IMR-90 (cell line): ENCODE measurements at regions not wholly inside any gene's neighbourhood (a gene's known extent, or its start where the extent isn't known, plus 50 kb on each side); places are given as distances from the start of the nearest gene placed in this dataset.

Source experiments
- ATAC-seq: fragments of 200-7000 bp; cut with Tn5 transposase; 2 replicates; pipeline ENCODE4 v1.9.1; 2020; ENCODE audit warnings: low read depth, mild to moderate bottlenecking, moderate library complexity
- BruUV-seq: library from RNA; stranded (reverse); fragments of 400-500 nt; replicated peaks from 2 replicates; lab custom pipeline; 2021; lab: Mats Ljungman, UMichigan
- CTCF ChIA-PET: fragments of 300-600 bp; formaldehyde crosslinking; extraction: SDS; loops from one replicate; lab custom pipeline; 2021; ENCODE audit warnings: antibody characterized with exemption; lab: Yijun Ruan, JAX
- POLR2A ChIA-PET: fragments of 300-600 bp; sonication (Branson Sonifier 250); formaldehyde crosslinking; loops from one replicate; lab custom pipeline; 2022; ENCODE audit warnings: antibody characterized with exemption; ENCODE audit not compliant: unreplicated experiment; lab: Charles Lee
- DNase-seq: peaks from one replicate; pipeline ENCODE4 v3.0.0; 2013
- H2AFZ ChIP-seq: replicated peaks from 2 replicates; pipeline ENCODE3; 2013; ENCODE audit warnings: low read length, mild to moderate bottlenecking; ENCODE audit not compliant: poor library complexity
- H2AK5ac ChIP-seq: 2 replicates; pipeline ENCODE4 v1.6.1; 2013; ENCODE audit warnings: low read depth, low read length, inconsistent platforms
- H2AK9ac ChIP-seq: replicated peaks from 2 replicates; pipeline ENCODE3; 2013; ENCODE audit warnings: mild to moderate bottlenecking, low read depth, low read length, moderate library complexity; ENCODE audit not compliant: poor library complexity
- H2BK120ac ChIP-seq: 2 replicates; pipeline ENCODE4 v1.6.1; 2013; ENCODE audit warnings: low read depth, low read length, inconsistent platforms
- H2BK15ac ChIP-seq: 3 replicates; pipeline ENCODE4 v1.6.1; 2013; ENCODE audit warnings: low read depth, low read length, inconsistent platforms
- H2BK20ac ChIP-seq: 2 replicates; pipeline ENCODE4 v1.6.1; 2013; ENCODE audit warnings: low read depth, mild to moderate bottlenecking, inconsistent platforms, low read length, moderate library complexity
- H2BK5ac ChIP-seq: 2 replicates; pipeline ENCODE4 v1.6.1; 2013; ENCODE audit warnings: mild to moderate bottlenecking, low read depth, low read length, inconsistent platforms; ENCODE audit not compliant: poor library complexity, severe bottlenecking
- H3K14ac ChIP-seq: replicated peaks from 2 replicates; pipeline ENCODE4 v1.6.1; 2013; ENCODE audit warnings: low read depth, low read length, inconsistent platforms
- H3K18ac ChIP-seq: 2 replicates; pipeline ENCODE4 v1.6.1; 2013; ENCODE audit warnings: low read depth, low read length, control low read depth
- H3K23ac ChIP-seq: 2 replicates; pipeline ENCODE4 v1.6.1; 2013; ENCODE audit warnings: low read depth, low read length, inconsistent platforms
- H3K27ac ChIP-seq: 2 replicates; pipeline ENCODE4 v1.5.1; 2013; ENCODE audit warnings: mild to moderate bottlenecking, control low read depth, low read length; ENCODE audit not compliant: insufficient read depth
- H3K27me3 ChIP-seq: 2 replicates; pipeline ENCODE4 v1.6.1; 2013; ENCODE audit warnings: low read length; ENCODE audit not compliant: control insufficient read depth, insufficient read depth
- H3K36me3 ChIP-seq: 2 replicates; pipeline ENCODE4 v1.6.1; 2013; ENCODE audit warnings: low read length, mixed read lengths; ENCODE audit not compliant: control insufficient read depth, insufficient read depth
- H3K4ac ChIP-seq: 2 replicates; pipeline ENCODE4 v1.6.1; 2013; ENCODE audit warnings: low read depth, low read length, inconsistent platforms
- H3K4me1 ChIP-seq: 2 replicates; pipeline ENCODE4 v1.6.1; 2013; ENCODE audit warnings: low read length, mixed read lengths; ENCODE audit not compliant: control insufficient read depth, insufficient read depth
- H3K4me2 ChIP-seq: 2 replicates; pipeline ENCODE4 v1.6.1; 2013; ENCODE audit warnings: low read depth, mild to moderate bottlenecking, control low read depth, low read length, moderate library complexity
- H3K4me3 ChIP-seq: 2 replicates; pipeline ENCODE4 v1.5.1; 2013; ENCODE audit warnings: low read depth, mild to moderate bottlenecking, control low read depth, low read length, moderate library complexity; ENCODE audit not compliant: insufficient read depth
- H3K56ac ChIP-seq: 2 replicates; pipeline ENCODE4 v1.6.1; 2013; ENCODE audit warnings: low read length, inconsistent platforms; ENCODE audit not compliant: insufficient read depth; ENCODE audit errors: extremely low read depth
- H3K79me1 ChIP-seq, 2 experiments: 2 replicates each; pipeline ENCODE4 v1.6.1; 2013; ENCODE audit warnings: low read length in 2 of 2, inconsistent platforms in 1 of 2, low read depth in 1 of 2
- H3K9ac ChIP-seq: 2 replicates; pipeline ENCODE4 v1.6.1; 2013; ENCODE audit warnings: low read depth, low read length, control low read depth
- H3K9me1 ChIP-seq: 2 replicates; pipeline ENCODE4 v1.6.1; 2013; ENCODE audit warnings: low read length, inconsistent platforms; ENCODE audit not compliant: insufficient read depth
- H3K9me3 ChIP-seq: 2 replicates; pipeline ENCODE4 v1.6.1; 2013; ENCODE audit warnings: low read length; ENCODE audit not compliant: control insufficient read depth, insufficient read depth
- H4K20me1 ChIP-seq: 2 replicates; pipeline ENCODE4 v1.6.1; 2013; ENCODE audit warnings: low read length, inconsistent platforms; ENCODE audit not compliant: insufficient read depth
- H4K5ac ChIP-seq: 2 replicates; pipeline ENCODE4 v1.6.1; 2013; ENCODE audit warnings: mild to moderate bottlenecking, low read depth, low read length, control low read depth
- H4K8ac ChIP-seq, 2 experiments: 2 replicates each; pipeline ENCODE4 v1.6.1; 2013; ENCODE audit warnings: low read depth in 2 of 2, low read length in 2 of 2, control low read depth in 1 of 2, inconsistent platforms in 1 of 2
- H4K91ac ChIP-seq: 2 replicates; pipeline ENCODE4 v1.6.1; 2013; ENCODE audit warnings: low read depth, low read length, inconsistent platforms; ENCODE audit not compliant: insufficient read depth
- BHLHE40 ChIP-seq: fragments of 150-350 bp; IDR thresholded peaks from 2 replicates; pipeline ENCODE4 v1.6.1; 2016; ENCODE audit warnings: mild to moderate bottlenecking, low read depth, low read length
- CEBPB ChIP-seq: IDR thresholded peaks from 2 replicates; pipeline ENCODE4 v1.6.1; 2012; ENCODE audit warnings: low read depth, low read length, improper control_type of control experiment
- CHD1 ChIP-seq: IDR thresholded peaks from 2 replicates; pipeline ENCODE4 v1.6.1; 2012; ENCODE audit warnings: low read depth, low read length, improper control_type of control experiment
- FOS ChIP-seq: fragments of 150-350 bp; IDR thresholded peaks from 2 replicates; pipeline ENCODE4 v1.6.1; 2016; ENCODE audit warnings: low read depth, low read length
- MAFK ChIP-seq: IDR thresholded peaks from 2 replicates; pipeline ENCODE4 v1.6.1; 2012; ENCODE audit warnings: low read depth, low read length, improper control_type of control experiment
- MAZ ChIP-seq: IDR thresholded peaks from 2 replicates; pipeline ENCODE4 v1.6.1; 2012; ENCODE audit warnings: low read depth, mild to moderate bottlenecking, low read length, improper control_type of control experiment, moderate library complexity, borderline replicate concordance
- MXI1 ChIP-seq: IDR thresholded peaks from 2 replicates; pipeline ENCODE4 v1.6.1; 2012; ENCODE audit warnings: low read depth, mild to moderate bottlenecking, low read length, moderate library complexity, borderline replicate concordance
- NFE2L2 ChIP-seq: fragments of 150-350 bp; IDR thresholded peaks from 2 replicates; pipeline ENCODE4 v1.6.1; 2016; ENCODE audit warnings: low read depth, mild to moderate bottlenecking, low read length
- POLR2A ChIP-seq: IDR thresholded peaks from 2 replicates; pipeline ENCODE4 v1.6.1; 2012; ENCODE audit warnings: mild to moderate bottlenecking, low read depth, low read length
- RAD21 ChIP-seq: IDR thresholded peaks from 2 replicates; pipeline ENCODE4 v1.6.1; 2012; ENCODE audit warnings: low read length, improper control_type of control experiment
- RCOR1 ChIP-seq: IDR thresholded peaks from 2 replicates; pipeline ENCODE4 v1.6.1; 2012; ENCODE audit warnings: mild to moderate bottlenecking, low read length, improper control_type of control experiment; ENCODE audit not compliant: insufficient replicate concordance
- RFX5 ChIP-seq: IDR thresholded peaks from 2 replicates; pipeline ENCODE4 v1.8.0; 2012; ENCODE audit warnings: low read depth, mild to moderate bottlenecking, low read length, moderate library complexity
- SMC3 ChIP-seq: fragments of 150-350 bp; IDR thresholded peaks from 2 replicates; pipeline ENCODE4 v1.6.1; 2016; ENCODE audit warnings: low read depth, mild to moderate bottlenecking, antibody characterized with exemption, low read length, moderate library complexity
- WGBS, 2 experiments: methylation state at CpG; one replicate each; pipeline versions ENCODE4 v1.1.5 to v1.1.7; 2013; ENCODE audit warnings: missing lambda C conversion rate in 2 of 2; ENCODE audit not compliant: insufficient read length in 1 of 2; ENCODE audit errors: extremely low coverage in 2 of 2; 5-methylcytosine and 5-hydroxymethylcytosine counted together
- dilution Hi-C: fragments of 300-500 bp; cut with HindIII; formaldehyde crosslinking; loops from one replicate; pipeline ENCODE4 v1.14.3; 2018; ENCODE audit warnings: low sequenced_read_pairs; ENCODE audit not compliant: unreplicated experiment
- in situ Hi-C: fragments of 300-500 bp; cut with MboI; formaldehyde crosslinking; loops from 3 replicates; pipeline ENCODE4 v1.14.3; 2019; ENCODE audit warnings: low sequenced_read_pairs, inconsistent platforms, mixed read lengths
- intact Hi-C: fragments of 100-400 bp; cut with micrococcal nuclease; formaldehyde crosslinking; loops from 2 replicates; pipeline ENCODE4 v1.10.0; 2022
- TF ChIP-seq, protein P1 (sequence below): fragments of 150-350 bp; IDR thresholded peaks from 2 replicates; pipeline ENCODE4 v1.6.1; 2016; ENCODE audit warnings: low read depth, mild to moderate bottlenecking, low read length, moderate library complexity, borderline replicate concordance
- TF ChIP-seq, protein P2 (sequence below): fragments of 150-350 bp; IDR thresholded peaks from 2 replicates; pipeline ENCODE4 v1.6.1; 2017; ENCODE audit warnings: mild to moderate bottlenecking, antibody characterized with exemption, low read length, low read depth
- TF ChIP-seq, protein P3 (sequence below): conservative IDR thresholded peaks from 2 replicates; pipeline ENCODE4 v1.5.1; 2012; ENCODE audit warnings: mild to moderate bottlenecking, low read depth, low read length, improper control_type of control experiment

DNA sequence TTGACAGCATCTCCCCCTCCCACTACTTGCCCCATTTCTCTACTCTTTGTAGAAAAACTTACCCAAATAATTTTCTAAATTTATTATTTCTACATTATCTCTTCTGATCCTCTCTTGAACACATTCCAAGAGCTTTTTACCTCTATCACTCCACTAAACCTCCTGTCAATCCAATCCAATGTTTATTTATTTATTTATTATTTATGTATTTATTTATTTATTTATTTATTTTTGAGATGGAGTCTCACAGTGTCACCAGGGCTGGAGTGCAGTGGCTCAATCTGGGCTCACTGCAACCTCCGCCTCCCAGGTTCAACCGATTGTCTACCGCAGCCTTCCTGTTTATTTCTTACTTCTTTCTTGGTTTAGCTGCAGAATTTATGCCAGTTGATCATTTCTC lies 178.5 kb upstream of the GAS1 start:
- H3K4me3 ChIP-seq: no peak overlapping the region
- no peak overlapping the region; the same call in 1 of the 2 replicates for H3K56ac ChIP-seq
- no peak overlapping the region for H3K4me2 ChIP-seq
- no peaks in the 10 kb centered on the region for H3K79me1 ChIP-seq
- peaks cover 2% of the 10 kb centered on the region; the same call in 1 of the 2 replicates for H3K4me1 ChIP-seq
- no peak overlapping the region for H3K18ac ChIP-seq
- dilution Hi-C loops (no loop called here), intact Hi-C loops (no loop called here), in situ Hi-C loops (no loop called here)
- no peak overlapping the region for H4K5ac ChIP-seq
- 60% methylated on average over 1 of the region's 3 CpGs; no CpG with 5 or more reads in 1 of the 2 experiments for WGBS, 2 experiments
- H2BK120ac ChIP-seq: no peak overlapping the region
- H2BK5ac ChIP-seq: no peak overlapping the region
- no peak overlapping the region for H4K8ac ChIP-seq
- H3K27me3 ChIP-seq: no peaks in the 10 kb centered on the region
- no peak overlapping the region for H3K4ac ChIP-seq
- CTCF ChIA-PET: no interaction called here
- H3K9me1 ChIP-seq: peaks cover 6% of the 10 kb centered on the region; the same call in 1 of the 2 replicates
- POLR2A ChIA-PET: interaction anchor here (0.5 kb wide), 1 partner anchor 148 kb away, joined by 3 read pairs; no protein-coding TSS in a partner anchor
- H3K36me3 ChIP-seq: no peaks in the 10 kb centered on the region
- no peak for TF ChIP-seq SMC3
- TF ChIP-seq, protein P1, sequence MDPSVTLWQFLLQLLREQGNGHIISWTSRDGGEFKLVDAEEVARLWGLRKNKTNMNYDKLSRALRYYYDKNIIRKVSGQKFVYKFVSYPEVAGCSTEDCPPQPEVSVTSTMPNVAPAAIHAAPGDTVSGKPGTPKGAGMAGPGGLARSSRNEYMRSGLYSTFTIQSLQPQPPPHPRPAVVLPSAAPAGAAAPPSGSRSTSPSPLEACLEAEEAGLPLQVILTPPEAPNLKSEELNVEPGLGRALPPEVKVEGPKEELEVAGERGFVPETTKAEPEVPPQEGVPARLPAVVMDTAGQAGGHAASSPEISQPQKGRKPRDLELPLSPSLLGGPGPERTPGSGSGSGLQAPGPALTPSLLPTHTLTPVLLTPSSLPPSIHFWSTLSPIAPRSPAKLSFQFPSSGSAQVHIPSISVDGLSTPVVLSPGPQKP: no peak
- no peak for TF ChIP-seq NFE2L2
- no peak for TF ChIP-seq POLR2A
- TF ChIP-seq MXI1: no peak
- no peak for TF ChIP-seq FOS
- TF ChIP-seq MAZ: no peak
- TF ChIP-seq, protein P2, sequence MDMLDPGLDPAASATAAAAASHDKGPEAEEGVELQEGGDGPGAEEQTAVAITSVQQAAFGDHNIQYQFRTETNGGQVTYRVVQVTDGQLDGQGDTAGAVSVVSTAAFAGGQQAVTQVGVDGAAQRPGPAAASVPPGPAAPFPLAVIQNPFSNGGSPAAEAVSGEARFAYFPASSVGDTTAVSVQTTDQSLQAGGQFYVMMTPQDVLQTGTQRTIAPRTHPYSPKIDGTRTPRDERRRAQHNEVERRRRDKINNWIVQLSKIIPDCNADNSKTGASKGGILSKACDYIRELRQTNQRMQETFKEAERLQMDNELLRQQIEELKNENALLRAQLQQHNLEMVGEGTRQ: no peak
- TF ChIP-seq BHLHE40: no peak
- TF ChIP-seq, protein P3, sequence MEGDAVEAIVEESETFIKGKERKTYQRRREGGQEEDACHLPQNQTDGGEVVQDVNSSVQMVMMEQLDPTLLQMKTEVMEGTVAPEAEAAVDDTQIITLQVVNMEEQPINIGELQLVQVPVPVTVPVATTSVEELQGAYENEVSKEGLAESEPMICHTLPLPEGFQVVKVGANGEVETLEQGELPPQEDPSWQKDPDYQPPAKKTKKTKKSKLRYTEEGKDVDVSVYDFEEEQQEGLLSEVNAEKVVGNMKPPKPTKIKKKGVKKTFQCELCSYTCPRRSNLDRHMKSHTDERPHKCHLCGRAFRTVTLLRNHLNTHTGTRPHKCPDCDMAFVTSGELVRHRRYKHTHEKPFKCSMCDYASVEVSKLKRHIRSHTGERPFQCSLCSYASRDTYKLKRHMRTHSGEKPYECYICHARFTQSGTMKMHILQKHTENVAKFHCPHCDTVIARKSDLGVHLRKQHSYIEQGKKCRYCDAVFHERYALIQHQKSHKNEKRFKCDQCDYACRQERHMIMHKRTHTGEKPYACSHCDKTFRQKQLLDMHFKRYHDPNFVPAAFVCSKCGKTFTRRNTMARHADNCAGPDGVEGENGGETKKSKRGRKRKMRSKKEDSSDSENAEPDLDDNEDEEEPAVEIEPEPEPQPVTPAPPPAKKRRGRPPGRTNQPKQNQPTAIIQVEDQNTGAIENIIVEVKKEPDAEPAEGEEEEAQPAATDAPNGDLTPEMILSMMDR: no peak
- TF ChIP-seq CEBPB: no peak
- no peak for TF ChIP-seq MAFK
- no peak for TF ChIP-seq RCOR1
- no peak for TF ChIP-seq RAD21
- no peak for TF ChIP-seq RFX5
- TF ChIP-seq CHD1: no peak
- no peak overlapping the region for H2AK9ac ChIP-seq
- no peak overlapping the region for H2AFZ ChIP-seq
- no TSS peak for BruUV-seq
- ATAC-seq (no peak), DNase-seq (no peak)
- no peak overlapping the region for H4K91ac ChIP-seq
- H3K14ac ChIP-seq: no peak overlapping the region
- H2BK20ac ChIP-seq: no peak overlapping the region
- H2BK15ac ChIP-seq: no peak overlapping the region
- H3K27ac ChIP-seq: no peak overlapping the region
- no peaks in the 10 kb centered on the region for H3K9me3 ChIP-seq
- no peak overlapping the region for H2AK5ac ChIP-seq
- no peak overlapping the region for H3K23ac ChIP-seq
- H3K9ac ChIP-seq: no peak overlapping the region
- H4K20me1 ChIP-seq: no peaks in the 10 kb centered on the region
